Activated naive CD8-positive, alpha-beta T cell treated with anti-CD3 and anti-CD28 coated beads, Interleukin-2, amount 50 U/mL, for 16 hours (primary cell): ENCODE measurements at regions not wholly inside any gene's neighbourhood (a gene's known extent, or its start where the extent isn't known, plus 50 kb on each side); places are given as distances from the start of the nearest gene placed in this dataset.
"Not testable (repeated sequence)": the region's sequence is repeated elsewhere in the genome, so short reads cannot be mapped to it uniquely, and the experiment has no call there.

ENCODE experiments used
- DNase-seq: peaks from one replicate; pipeline ENCODE4 v3.0.0-alpha.2; 2020; ENCODE audit warnings: low read depth, low spot score

GRCh38 chr14:85911044-85911443, 381.1 kb downstream of the FLRT2 start:
- no peak for DNase-seq

GRCh38 chr14:85909581-85909980, 379.6 kb downstream of the FLRT2 start:
- no peak for DNase-seq

GRCh38 chr14:85907536-85907935, 377.6 kb downstream of the FLRT2 start:
- no peak for DNase-seq

- DNase-seq: no peak
Measured at GRCh38 chr14:85897808-85898207, 367.9 kb downstream of the FLRT2 start.

- DNase-seq: no peak
Measured at GRCh38 chr14:85895603-85896002, 365.7 kb downstream of the FLRT2 start.

GRCh38 chr14:85892251-85892650, 362.3 kb downstream of the FLRT2 start:
- DNase-seq: no peak

GRCh38 chr14:85883966-85884365, 354.0 kb downstream of the FLRT2 start:
- DNase-seq: no peak

GRCh38 chr14:85883101-85883500, 353.2 kb downstream of the FLRT2 start:
- DNase-seq: no peak

- no peak for DNase-seq
Measured at GRCh38 chr14:85881935-85882334, 352.0 kb downstream of the FLRT2 start.

- no peak for DNase-seq
Measured at GRCh38 chr14:85878874-85879273, 348.9 kb downstream of the FLRT2 start.

- DNase-seq: no peak
Measured at GRCh38 chr14:85873006-85873405, 343.1 kb downstream of the FLRT2 start.

GRCh38 chr14:85867450-85867849, 337.5 kb downstream of the FLRT2 start:
- DNase-seq: no peak

GRCh38 chr14:85865701-85866100, 335.8 kb downstream of the FLRT2 start:
- no peak for DNase-seq

- no peak for DNase-seq
Measured at GRCh38 chr14:85858634-85859033, 328.7 kb downstream of the FLRT2 start.

- DNase-seq: no peak
Measured at GRCh38 chr14:85856430-85856829, 326.5 kb downstream of the FLRT2 start.

- DNase-seq: no peak
Measured at GRCh38 chr14:85853996-85854526, 324.1 kb downstream of the FLRT2 start.

GRCh38 chr14:85852906-85853305, 323.0 kb downstream of the FLRT2 start:
- no peak for DNase-seq

- DNase-seq: not testable (repeated sequence)
Measured at GRCh38 chr14:85852123-85852522, 322.2 kb downstream of the FLRT2 start.

GRCh38 chr14:85830549-85830948, 300.6 kb downstream of the FLRT2 start:
- DNase-seq: not testable (repeated sequence)

GRCh38 chr14:85829601-85830000, 299.7 kb downstream of the FLRT2 start:
- DNase-seq: not testable (repeated sequence)

GRCh38 chr14:85824526-85824925, 294.6 kb downstream of the FLRT2 start:
- DNase-seq: no peak

- no peak for DNase-seq
Measured at GRCh38 chr14:85822236-85822635, 292.3 kb downstream of the FLRT2 start.

- no peak for DNase-seq
Measured at GRCh38 chr14:85817430-85817829, 287.5 kb downstream of the FLRT2 start.

- no peak for DNase-seq
Measured at GRCh38 chr14:85813040-85813439, 283.1 kb downstream of the FLRT2 start.
